Tibial artery (tissue), 4 donors: ENCODE measurements at regions not wholly inside any gene's neighbourhood (a gene's known extent, or its start where the extent isn't known, plus 50 kb on each side); places are given as distances from the start of the nearest gene placed in this dataset.
A peak's percentile ranks its signal among the peaks of the same experiment; 100 is the strongest.

Experiments used
- DNase-seq, 2 donors: peaks; one replicate each; pipeline ENCODE4 v3.0.0-alpha.2; 2019
- H3K27ac ChIP-seq, 2 donors: fragments of 200-600 bp; sonication (generic) in 1 of 2; 1 replicate in 1 of 2; 2 replicates in 1 of 2; pipeline ENCODE4 v1.5.1; 2018 to 2019; ENCODE audit warnings: mild to moderate bottlenecking in 1 of 2
- H3K27me3 ChIP-seq, 2 donors: fragments of 200-600 bp; sonication (generic) in 1 of 2; one replicate each; pipeline versions ENCODE4 v1.5.1 to v1.6.0; 2016 to 2019
- H3K36me3 ChIP-seq, 3 donors: fragments of 200-600 bp; sonication (generic) in 2 of 3; one replicate each; pipeline ENCODE4 v1.5.1; 2016 to 2019; ENCODE audit warnings: mild to moderate bottlenecking in 2 of 3
- H3K4me1 ChIP-seq, 4 donors: fragments of 200-600 bp; sonication (generic) in 2 of 4; 1 replicate in 3 of 4; 2 replicates in 1 of 4; pipeline ENCODE4 v1.5.1; 2016 to 2019
- H3K4me3 ChIP-seq, 2 donors: fragments of 200-600 bp; sonication (generic) in 1 of 2; 1 replicate in 1 of 2; 2 replicates in 1 of 2; pipeline ENCODE4 v1.5.1; 2018 to 2019; ENCODE audit warnings: mild to moderate bottlenecking in 2 of 2
- H3K9me3 ChIP-seq, 3 donors: fragments of 200-600 bp; sonication (generic) in 1 of 3; one replicate each; pipeline ENCODE4 v1.5.1; 2016 to 2019
- intact Hi-C: fragments of 100-400 bp; cut with DNase I; formaldehyde crosslinking; loops from one replicate; pipeline ENCODE4 v1.15.0; 2023; ENCODE audit warnings: low total_unique reads
- TF ChIP-seq, protein P1 (sequence below), 2 experiments: fragments of 200-600 bp in 1 of 2; fragments of 450-650 bp in 1 of 2; IDR thresholded peaks; one replicate each; pipeline ENCODE4 v1.5.1; 2017 to 2019; ENCODE audit warnings: antibody characterized with exemption in 2 of 2, mild to moderate bottlenecking in 1 of 2, moderate library complexity in 1 of 2

DNA sequence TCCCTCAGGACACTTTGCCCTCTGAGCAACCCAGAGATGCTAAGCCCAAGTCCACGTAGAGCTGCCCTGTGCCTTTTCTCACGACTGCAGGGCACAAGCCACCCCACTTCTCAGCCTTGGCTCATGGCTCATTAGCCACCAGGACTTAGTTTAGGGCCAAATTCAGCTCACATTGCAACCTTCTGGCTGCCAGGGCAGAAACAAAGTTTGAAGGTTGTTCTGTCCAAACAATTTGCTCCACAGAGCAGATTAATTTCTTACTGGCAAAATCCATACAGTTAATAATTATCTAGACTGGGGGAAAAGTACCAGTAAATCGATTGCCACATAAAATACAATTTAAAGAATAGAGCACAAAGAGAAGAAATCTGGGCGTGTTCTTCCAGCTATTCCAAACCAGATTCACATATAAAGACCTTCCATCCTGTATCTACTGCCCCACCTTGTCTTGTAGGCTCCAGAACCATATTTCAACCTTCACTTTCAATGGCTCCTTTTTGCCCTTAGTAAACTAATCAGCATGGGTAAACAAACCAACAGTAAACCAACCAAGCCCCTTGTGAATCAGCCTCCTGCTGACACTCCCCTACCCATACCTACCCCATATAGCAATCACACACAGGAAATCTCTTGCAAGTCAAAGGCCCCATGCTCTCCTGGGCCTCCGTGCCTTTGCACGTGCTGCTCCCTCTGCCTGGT, 101.9 kb downstream of the QRSL1 start:
- intact Hi-C loops: no loop called here
- DNase-seq: no peak
- H3K4me1 ChIP-seq: peaks cover 0 to 17% (median 8%) of the 10 kb centered on the region in 4 donors
- peak overlapping the region in 1 of 2 donors; percentile 33 for H3K27ac ChIP-seq
- TF ChIP-seq, protein P1, sequence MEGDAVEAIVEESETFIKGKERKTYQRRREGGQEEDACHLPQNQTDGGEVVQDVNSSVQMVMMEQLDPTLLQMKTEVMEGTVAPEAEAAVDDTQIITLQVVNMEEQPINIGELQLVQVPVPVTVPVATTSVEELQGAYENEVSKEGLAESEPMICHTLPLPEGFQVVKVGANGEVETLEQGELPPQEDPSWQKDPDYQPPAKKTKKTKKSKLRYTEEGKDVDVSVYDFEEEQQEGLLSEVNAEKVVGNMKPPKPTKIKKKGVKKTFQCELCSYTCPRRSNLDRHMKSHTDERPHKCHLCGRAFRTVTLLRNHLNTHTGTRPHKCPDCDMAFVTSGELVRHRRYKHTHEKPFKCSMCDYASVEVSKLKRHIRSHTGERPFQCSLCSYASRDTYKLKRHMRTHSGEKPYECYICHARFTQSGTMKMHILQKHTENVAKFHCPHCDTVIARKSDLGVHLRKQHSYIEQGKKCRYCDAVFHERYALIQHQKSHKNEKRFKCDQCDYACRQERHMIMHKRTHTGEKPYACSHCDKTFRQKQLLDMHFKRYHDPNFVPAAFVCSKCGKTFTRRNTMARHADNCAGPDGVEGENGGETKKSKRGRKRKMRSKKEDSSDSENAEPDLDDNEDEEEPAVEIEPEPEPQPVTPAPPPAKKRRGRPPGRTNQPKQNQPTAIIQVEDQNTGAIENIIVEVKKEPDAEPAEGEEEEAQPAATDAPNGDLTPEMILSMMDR (IDR thresholded peaks at IDR 0.05): no peak
- no peaks in the 10 kb centered on the region for H3K27me3 ChIP-seq
- H3K4me3 ChIP-seq: no peak overlapping the region
- no peaks in the 10 kb centered on the region for H3K36me3 ChIP-seq
- H3K9me3 ChIP-seq: no peaks in the 10 kb centered on the region

DNA sequence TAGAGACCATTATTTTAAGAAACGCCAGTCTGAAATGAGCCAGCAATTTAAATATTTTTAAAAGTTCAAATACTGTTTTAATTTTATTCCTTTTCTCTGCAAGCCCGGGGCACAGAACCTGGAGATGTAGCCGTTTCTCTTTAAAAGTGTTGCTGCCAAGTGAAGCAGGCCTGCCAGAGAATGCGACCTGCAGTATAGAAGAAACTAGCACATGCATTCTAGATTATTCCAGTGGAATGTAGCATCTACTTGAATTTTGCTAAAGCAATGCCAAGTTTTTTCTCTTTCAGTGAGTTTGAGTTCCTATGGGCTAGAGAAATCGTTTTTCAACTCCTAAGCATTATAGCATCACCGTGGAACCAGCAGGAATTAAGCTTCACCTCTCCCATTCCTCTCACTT, 101.3 kb downstream of the QRSL1 start:
- peak overlapping the region in 1 of 2 donors; percentile 33 for H3K27ac ChIP-seq
- TF ChIP-seq, protein P1 (IDR thresholded peaks at IDR 0.05): no peak
- intact Hi-C loops: no loop called here
- H3K9me3 ChIP-seq: no peaks in the 10 kb centered on the region
- no peak for DNase-seq
- H3K4me3 ChIP-seq: no peak overlapping the region
- no peaks in the 10 kb centered on the region for H3K27me3 ChIP-seq
- H3K36me3 ChIP-seq: no peaks in the 10 kb centered on the region
- peaks cover 0 to 17% (median 8%) of the 10 kb centered on the region in 4 donors for H3K4me1 ChIP-seq

DNA sequence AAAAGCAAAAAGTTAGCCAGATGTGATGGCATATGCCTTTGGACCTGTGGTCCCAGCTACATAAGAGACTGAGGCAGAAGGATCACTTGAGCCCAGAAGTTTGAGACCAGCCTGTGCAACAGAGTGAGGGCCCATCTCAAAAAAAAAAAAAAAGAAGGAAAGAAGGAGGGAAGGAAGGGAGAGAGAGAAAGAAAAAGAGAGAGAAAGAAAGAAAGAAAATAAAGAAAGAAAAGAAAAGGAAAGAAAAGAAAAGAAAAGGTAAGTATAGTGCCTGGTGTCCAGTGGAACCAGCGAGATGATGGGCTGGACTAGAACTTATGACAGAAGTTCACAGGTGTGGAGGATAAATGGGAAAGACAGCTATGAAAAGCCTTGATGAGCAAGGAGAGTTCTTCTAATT, 100.9 kb downstream of the QRSL1 start:
- DNase-seq: no peak
- Histone ChIP-seq H3K9me3 (no peaks in the 10 kb centered on the region), H3K36me3 (no peaks in the 10 kb centered on the region), H3K4me3 (no peak overlapping the region), H3K4me1 (peaks cover 0 to 17% (median 8%) of the 10 kb centered on the region in 4 donors), H3K27me3 (no peaks in the 10 kb centered on the region), H3K27ac (no peak overlapping the region)
- TF ChIP-seq, protein P1 (IDR thresholded peaks at IDR 0.05): no peak
- intact Hi-C loops: no loop called here

DNA sequence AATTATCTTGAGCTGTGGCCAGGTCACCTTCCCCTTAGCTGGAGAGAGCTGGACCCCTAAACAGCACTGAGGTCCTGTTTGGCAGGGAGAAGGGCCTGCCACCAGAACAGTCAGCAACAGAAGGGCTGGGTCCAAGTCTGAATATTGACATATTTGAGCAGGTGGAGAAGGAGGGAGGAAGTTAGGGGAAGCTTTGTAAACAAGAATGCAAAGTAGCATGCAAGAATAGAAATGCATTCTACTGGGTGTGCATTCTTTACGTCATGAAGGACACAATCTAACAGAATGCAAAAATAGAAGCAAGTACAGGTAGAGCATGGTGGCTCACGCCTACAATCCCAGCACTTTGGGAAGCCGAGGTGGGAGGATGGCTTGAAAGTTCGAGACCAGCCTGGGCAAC, 100.5 kb downstream of the QRSL1 start:
- TF ChIP-seq, protein P1 (IDR thresholded peaks at IDR 0.05): no peak
- H3K4me3 ChIP-seq: no peak overlapping the region
- H3K9me3 ChIP-seq: no peaks in the 10 kb centered on the region
- DNase-seq: no peak
- no peak overlapping the region for H3K27ac ChIP-seq
- peaks cover 0 to 17% (median 8%) of the 10 kb centered on the region in 4 donors for H3K4me1 ChIP-seq
- intact Hi-C loops: no loop called here
- no peaks in the 10 kb centered on the region for H3K36me3 ChIP-seq
- no peaks in the 10 kb centered on the region for H3K27me3 ChIP-seq

DNA sequence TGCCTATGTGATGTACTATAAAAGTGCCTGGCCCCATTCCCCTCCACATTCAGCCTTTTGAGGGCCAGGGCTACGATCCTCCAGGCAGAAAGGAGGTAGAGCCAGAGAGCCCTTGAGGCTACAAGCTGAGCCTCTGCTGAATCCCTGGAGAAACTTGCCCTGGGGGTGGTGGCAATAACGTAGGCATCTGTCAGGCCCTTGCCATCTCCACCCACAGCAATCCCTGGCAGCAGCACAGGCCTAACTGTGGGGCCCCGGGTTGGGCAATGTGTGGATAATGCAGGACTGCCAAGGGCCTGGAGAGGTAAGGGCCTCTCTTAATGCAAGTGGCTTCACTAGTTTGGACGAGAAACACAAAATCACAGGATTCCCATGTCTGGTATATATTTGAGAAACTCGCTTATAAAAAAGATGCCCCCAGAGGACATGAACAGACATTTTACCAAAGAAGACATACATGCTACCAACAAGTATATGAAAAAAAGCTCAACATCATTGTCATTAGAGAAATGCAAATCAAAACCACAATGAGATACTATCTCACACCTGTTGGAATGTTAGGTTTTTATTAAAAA, 99.0 kb downstream of the QRSL1 start:
- intact Hi-C loops: no loop called here
- no peaks in the 10 kb centered on the region for H3K36me3 ChIP-seq
- H3K27ac ChIP-seq: no peak overlapping the region
- H3K4me1 ChIP-seq: peaks cover 0 to 22% (median 8%) of the 10 kb centered on the region in 4 donors
- no peaks in the 10 kb centered on the region for H3K27me3 ChIP-seq
- H3K4me3 ChIP-seq: no peak overlapping the region
- no peaks in the 10 kb centered on the region for H3K9me3 ChIP-seq
- TF ChIP-seq, protein P1 (IDR thresholded peaks at IDR 0.05): no peak
- DNase-seq: no peak
